K562 (cell line): ENCODE measurements at regions not wholly inside any gene's neighbourhood (a gene's known extent, or its start where the extent isn't known, plus 50 kb on each side); places are given as distances from the start of the nearest gene placed in this dataset.

Source experiments
- ATAC-seq: fragments of 200-7000 bp; cut with Tn5 transposase; 3 replicates; pipeline ENCODE4 v1.9.1; 2020; ENCODE audit warnings: moderate library complexity
- BruUV-seq: library from RNA; stranded (reverse); fragments of 400-500 nt; replicated peaks from 2 replicates; lab custom pipeline; 2021; lab: Mats Ljungman, UMichigan
- CTCF ChIA-PET: fragments of 300-600 bp; formaldehyde crosslinking; extraction: SDS; loops from one replicate; lab custom pipeline; 2021; ENCODE audit warnings: low intra/inter-chr PET ratio; lab: Yijun Ruan, JAX
- POLR2A ChIA-PET: fragments of 300-600, 350-650 bp; sonication (Branson Sonifier 250); formaldehyde crosslinking; extraction: SDS; loops from one replicate; lab custom pipeline; 2021; ENCODE audit warnings: antibody characterized with exemption, inconsistent platforms; lab: Yijun Ruan, JAX
- DNase-seq, 4 experiments: peaks; one replicate each; pipeline versions ENCODE4 v3.0.0 to v3.0.0-alpha.2; 2011 to 2018; ENCODE audit warnings: low spot score in 3 of 4, mixed read lengths in 3 of 4; ENCODE audit errors: extremely low read depth in 1 of 4
- FAIRE-seq: peaks from 2 replicates; lab custom pipeline; 2011; peaks lifted over from hg19 to GRCh38; lab: Jason Lieb, UNC
- H2AFZ ChIP-seq: 2 replicates; pipeline ENCODE4 v1.6.0; 2011; ENCODE audit warnings: low read depth, low read length, control low read depth, inconsistent platforms
- H3K27ac ChIP-seq: fragments of 200-600 bp; 3 replicates; pipeline ENCODE4 v1.8.0; 2011; ENCODE audit warnings: low read depth, mild to moderate bottlenecking, control low read depth, inconsistent platforms, low read length, moderate library complexity, mixed read lengths; ENCODE audit errors: extremely low read depth
- H3K27me3 ChIP-seq, 2 experiments: fragments of 300-600 bp in 1 of 2; 2 replicates in 1 of 2; 3 replicates in 1 of 2; pipeline versions ENCODE4 v1.6.0 to v1.8.0; 2011; ENCODE audit warnings: inconsistent platforms in 2 of 2, low read length in 2 of 2, mild to moderate bottlenecking in 1 of 2, mixed read lengths in 1 of 2, moderate library complexity in 1 of 2; ENCODE audit not compliant: control insufficient read depth in 2 of 2, insufficient read depth in 2 of 2
- H3K36me3 ChIP-seq: fragments of 300-600 bp; 3 replicates; pipeline ENCODE4 v1.8.0; 2011; ENCODE audit warnings: mild to moderate bottlenecking, low read length, inconsistent platforms; ENCODE audit not compliant: control insufficient read depth, insufficient read depth
- H3K4me1 ChIP-seq, 2 experiments: fragments of 200-600 bp in 1 of 2; replicated peaks in 1 of 2; 2 replicates in 1 of 2; 3 replicates in 1 of 2; pipeline versions ENCODE4 v1.5.1 to v1.8.0; 2011; ENCODE audit warnings: inconsistent platforms in 2 of 2, low read length in 2 of 2, mild to moderate bottlenecking in 1 of 2, mixed read lengths in 1 of 2, moderate library complexity in 1 of 2; ENCODE audit not compliant: control insufficient read depth in 2 of 2, insufficient read depth in 2 of 2
- H3K4me2 ChIP-seq: 2 replicates; pipeline ENCODE4 v1.6.1; 2011; ENCODE audit warnings: low read length, control low read depth, inconsistent platforms, mixed read lengths; ENCODE audit not compliant: insufficient read depth
- H3K4me3 ChIP-seq: fragments of 200-600 bp; sonication (generic), shearing (Covaris generic); 2 replicates; pipeline ENCODE4 v1.5.1; 2016; ENCODE audit warnings: control low read depth, inconsistent platforms
- H3K79me2 ChIP-seq: fragments of 200-600 bp; 3 replicates; pipeline ENCODE4 v1.8.0; 2011; ENCODE audit warnings: low read length, inconsistent platforms; ENCODE audit not compliant: control insufficient read depth, insufficient read depth
- H3K9ac ChIP-seq, 2 experiments: 2 replicates each; pipeline versions ENCODE4 v1.6.0 to v1.6.1; 2011; ENCODE audit warnings: low read depth in 2 of 2, low read length in 2 of 2, control low read depth in 1 of 2, inconsistent platforms in 1 of 2, mild to moderate bottlenecking in 1 of 2, mixed read lengths in 1 of 2; ENCODE audit not compliant: insufficient read depth in 1 of 2
- H3K9me1 ChIP-seq: one replicate; pipeline ENCODE4 v1.6.0; 2011; ENCODE audit warnings: inconsistent platforms, mild to moderate bottlenecking, low read length, moderate library complexity; ENCODE audit not compliant: control insufficient read depth, insufficient read depth
- H3K9me3 ChIP-seq: replicated peaks from 2 replicates; pipeline ENCODE4 v1.5.1; 2011; ENCODE audit warnings: low read depth, low read length, inconsistent platforms; ENCODE audit not compliant: control insufficient read depth, insufficient read depth
- H4K20me1 ChIP-seq: replicated peaks from 2 replicates; pipeline ENCODE4 v1.6.1; 2011; ENCODE audit warnings: low read length, inconsistent platforms, mixed read lengths; ENCODE audit not compliant: control insufficient read depth, insufficient read depth
- GABPA ChIP-seq: fragments of 200-800 bp; sonication (Bioruptor generic); conservative IDR thresholded peaks from 2 replicates; pipeline ENCODE4 v1.6.1; 2016; ENCODE audit warnings: low read depth, missing genetic modification characterization, missing compliant biosample characterization
- HDAC6 ChIP-seq: IDR thresholded peaks from 2 replicates; pipeline ENCODE4 v1.6.1; 2012; ENCODE audit warnings: low read depth, mild to moderate bottlenecking, control low read depth, inconsistent platforms, low read length, moderate library complexity
- KDM2B ChIP-seq: fragments of 250-450 bp; sonication (Bioruptor Pico); IDR thresholded peaks from 2 replicates; pipeline ENCODE4 v1.8.0; 2021; ENCODE audit warnings: mild to moderate bottlenecking, moderate library complexity
- KHSRP ChIP-seq: fragments of 450-650 bp; IDR thresholded peaks from 2 replicates; pipeline ENCODE4 v1.6.1; 2017
- POLR2H ChIP-seq: IDR thresholded peaks from 2 replicates; pipeline ENCODE4 v1.6.1; 2016; ENCODE audit warnings: missing genetic modification characterization, low read depth, mild to moderate bottlenecking, control low read depth, missing compliant biosample characterization, moderate library complexity
- TGIF2 ChIP-seq: sonication (generic); formaldehyde crosslinking; IDR thresholded peaks from 2 replicates; pipeline ENCODE4 v1.8.1; 2022; ENCODE audit warnings: mild to moderate bottlenecking, missing genetic modification reagents, moderate library complexity
- TSHZ1 ChIP-seq: fragments of 250-450 bp; sonication (Bioruptor Pico); IDR thresholded peaks from 2 replicates; pipeline ENCODE4 v1.4.0; 2020; ENCODE audit warnings: mild to moderate bottlenecking, moderate library complexity
- ZNF316 ChIP-seq: fragments of 450-650 bp; IDR thresholded peaks from 2 replicates; pipeline ENCODE4 v1.6.1; 2016
- WGBS: fragments of 100-300 bp; shearing (Covaris generic); methylation state at CpG from one replicate; pipeline ENCODE4 v1.1.6; 2016; ENCODE audit warnings: low coverage, mixed read lengths; ENCODE audit not compliant: insufficient coverage; ENCODE audit errors: missing lambda C conversion rate; 5-methylcytosine and 5-hydroxymethylcytosine counted together
- in situ Hi-C: fragments of 300-500 bp; cut with MboI; formaldehyde crosslinking; loops from 4 replicates; pipeline ENCODE4 v1.15.0; 2018; ENCODE audit warnings: inconsistent platforms, mixed read lengths
- intact Hi-C: fragments of 100-400 bp; cut with micrococcal nuclease; formaldehyde crosslinking; loops from 2 replicates; pipeline ENCODE4 v1.14.2; 2022
- TF ChIP-seq, protein P1 (sequence below): fragments of 200-800 bp; sonication (Bioruptor generic); IDR thresholded peaks from 2 replicates; pipeline ENCODE4 v1.6.1; 2016; ENCODE audit warnings: missing genetic modification characterization, missing compliant biosample characterization

GRCh38 chr1:177596485-177596884 is 373.4 kb downstream of the SEC16B start (continued):
- TF ChIP-seq TSHZ1 (CRISPR knock-in tag) (no peak), KDM2B (CRISPR knock-in tag) (no peak)

- BruUV-seq, result no TSS peak
- intact Hi-C loops, result no loop called here
- Histone ChIP-seq H3K27me3 (no peaks in the 10 kb centered on the region), H3K9ac (no peak overlapping the region), H3K79me2 (no peaks in the 10 kb centered on the region), H3K27ac (no peak overlapping the region), H2AFZ (no peak overlapping the region), H4K20me1 (no peaks in the 10 kb centered on the region), H3K4me3 (no peak overlapping the region), H3K9me1 (no peaks in the 10 kb centered on the region), H3K4me2 (no peak overlapping the region), H3K36me3 (no peaks in the 10 kb centered on the region), H3K9me3 (no peaks in the 10 kb centered on the region; the same call in 1 of the 2 replicates), H3K4me1 (no peaks in the 10 kb centered on the region)
- DNase-seq (no peak), FAIRE-seq (no peak), ATAC-seq (no peak)
- ChIA-PET CTCF (no interaction called here), POLR2A (no interaction called here)
- 0% methylated on average over 3 of the region's 3 CpGs for WGBS
- in situ Hi-C loops, result no loop called here
- TF ChIP-seq TGIF2, result no peak
- TF ChIP-seq HDAC6, result no peak
- TF ChIP-seq POLR2H (tag), result no peak
- TF ChIP-seq, protein P1, sequence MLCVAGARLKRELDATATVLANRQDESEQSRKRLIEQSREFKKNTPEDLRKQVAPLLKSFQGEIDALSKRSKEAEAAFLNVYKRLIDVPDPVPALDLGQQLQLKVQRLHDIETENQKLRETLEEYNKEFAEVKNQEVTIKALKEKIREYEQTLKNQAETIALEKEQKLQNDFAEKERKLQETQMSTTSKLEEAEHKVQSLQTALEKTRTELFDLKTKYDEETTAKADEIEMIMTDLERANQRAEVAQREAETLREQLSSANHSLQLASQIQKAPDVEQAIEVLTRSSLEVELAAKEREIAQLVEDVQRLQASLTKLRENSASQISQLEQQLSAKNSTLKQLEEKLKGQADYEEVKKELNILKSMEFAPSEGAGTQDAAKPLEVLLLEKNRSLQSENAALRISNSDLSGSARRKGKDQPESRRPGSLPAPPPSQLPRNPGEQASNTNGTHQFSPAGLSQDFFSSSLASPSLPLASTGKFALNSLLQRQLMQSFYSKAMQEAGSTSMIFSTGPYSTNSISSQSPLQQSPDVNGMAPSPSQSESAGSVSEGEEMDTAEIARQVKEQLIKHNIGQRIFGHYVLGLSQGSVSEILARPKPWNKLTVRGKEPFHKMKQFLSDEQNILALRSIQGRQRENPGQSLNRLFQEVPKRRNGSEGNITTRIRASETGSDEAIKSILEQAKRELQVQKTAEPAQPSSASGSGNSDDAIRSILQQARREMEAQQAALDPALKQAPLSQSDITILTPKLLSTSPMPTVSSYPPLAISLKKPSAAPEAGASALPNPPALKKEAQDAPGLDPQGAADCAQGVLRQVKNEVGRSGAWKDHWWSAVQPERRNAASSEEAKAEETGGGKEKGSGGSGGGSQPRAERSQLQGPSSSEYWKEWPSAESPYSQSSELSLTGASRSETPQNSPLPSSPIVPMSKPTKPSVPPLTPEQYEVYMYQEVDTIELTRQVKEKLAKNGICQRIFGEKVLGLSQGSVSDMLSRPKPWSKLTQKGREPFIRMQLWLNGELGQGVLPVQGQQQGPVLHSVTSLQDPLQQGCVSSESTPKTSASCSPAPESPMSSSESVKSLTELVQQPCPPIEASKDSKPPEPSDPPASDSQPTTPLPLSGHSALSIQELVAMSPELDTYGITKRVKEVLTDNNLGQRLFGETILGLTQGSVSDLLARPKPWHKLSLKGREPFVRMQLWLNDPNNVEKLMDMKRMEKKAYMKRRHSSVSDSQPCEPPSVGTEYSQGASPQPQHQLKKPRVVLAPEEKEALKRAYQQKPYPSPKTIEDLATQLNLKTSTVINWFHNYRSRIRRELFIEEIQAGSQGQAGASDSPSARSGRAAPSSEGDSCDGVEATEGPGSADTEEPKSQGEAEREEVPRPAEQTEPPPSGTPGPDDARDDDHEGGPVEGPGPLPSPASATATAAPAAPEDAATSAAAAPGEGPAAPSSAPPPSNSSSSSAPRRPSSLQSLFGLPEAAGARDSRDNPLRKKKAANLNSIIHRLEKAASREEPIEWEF (CRISPR knock-in tag), result no peak
- no peak for TF ChIP-seq GABPA
- no peak for TF ChIP-seq KHSRP
- no peak for TF ChIP-seq ZNF316
These were observed 376.8 kb downstream of the SEC16B start for GRCh38 chr1:177593105-177593504.
